ENCODE measurements at regions not wholly inside any gene's neighbourhood (a gene's known extent, or its start where the extent isn't known, plus 50 kb on each side); places are given as distances from the start of the nearest gene placed in this dataset.

DNA sequence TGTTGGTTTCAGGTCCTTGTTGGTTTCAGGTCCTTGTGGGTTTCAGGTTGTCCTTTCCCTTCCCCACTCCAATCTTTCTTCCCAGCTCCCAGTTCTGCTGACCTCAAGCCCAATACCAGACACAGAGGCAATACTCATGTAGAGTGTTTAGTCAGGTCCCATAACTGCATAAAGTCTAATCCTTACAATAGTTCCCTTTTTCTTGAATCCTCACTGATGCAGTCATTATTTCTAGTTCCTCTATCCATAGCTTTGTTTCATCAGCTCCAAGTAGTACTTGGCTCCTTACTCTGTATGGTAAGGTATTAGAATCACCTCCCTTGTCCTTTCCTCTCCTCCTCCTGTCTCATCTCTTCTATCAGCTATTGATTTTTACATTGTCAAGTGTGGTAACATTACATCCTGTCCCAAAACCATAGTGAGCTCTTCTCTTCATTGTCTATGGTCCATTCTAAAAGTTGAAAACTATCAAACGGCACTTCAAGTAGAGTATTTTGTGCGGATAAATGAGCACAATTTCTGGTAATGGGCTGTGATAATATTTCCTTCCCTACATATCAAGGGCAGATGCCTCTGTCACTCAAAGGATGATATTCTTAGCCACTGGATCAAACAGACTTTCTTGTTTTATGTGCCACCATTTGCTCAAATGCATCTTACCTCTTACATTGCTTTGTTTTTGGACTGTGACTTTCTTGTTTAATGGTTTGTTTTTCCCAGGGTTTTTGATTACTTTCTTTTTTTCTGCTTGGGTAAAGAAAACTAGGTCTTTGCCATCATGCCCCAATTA, 57.2 kb upstream of the JDP2 start:
- intact Hi-C loops (cut with DNase I; ENCODE audit: low total_unique reads), result no loop called here
- Histone ChIP-seq H3K4me1 (peaks cover 0 to 4% of the 10 kb centered on the region in 2 donors), H3K4me3 (no peak overlapping the region), H3K27ac (no peak overlapping the region), H3K27me3 (no peaks in the 10 kb centered on the region), H3K36me3 (no peaks in the 10 kb centered on the region), H3K9me3 (no peaks in the 10 kb centered on the region)
- DNase-seq (ENCODE audit: low spot score in 2 of 2), result no peak
- no peak for TF ChIP-seq POLR2AphosphoS5 (IDR thresholded peaks at IDR 0.05)
- TF ChIP-seq POLR2A (IDR thresholded peaks at IDR 0.05), result no peak
- TF ChIP-seq, protein P1, sequence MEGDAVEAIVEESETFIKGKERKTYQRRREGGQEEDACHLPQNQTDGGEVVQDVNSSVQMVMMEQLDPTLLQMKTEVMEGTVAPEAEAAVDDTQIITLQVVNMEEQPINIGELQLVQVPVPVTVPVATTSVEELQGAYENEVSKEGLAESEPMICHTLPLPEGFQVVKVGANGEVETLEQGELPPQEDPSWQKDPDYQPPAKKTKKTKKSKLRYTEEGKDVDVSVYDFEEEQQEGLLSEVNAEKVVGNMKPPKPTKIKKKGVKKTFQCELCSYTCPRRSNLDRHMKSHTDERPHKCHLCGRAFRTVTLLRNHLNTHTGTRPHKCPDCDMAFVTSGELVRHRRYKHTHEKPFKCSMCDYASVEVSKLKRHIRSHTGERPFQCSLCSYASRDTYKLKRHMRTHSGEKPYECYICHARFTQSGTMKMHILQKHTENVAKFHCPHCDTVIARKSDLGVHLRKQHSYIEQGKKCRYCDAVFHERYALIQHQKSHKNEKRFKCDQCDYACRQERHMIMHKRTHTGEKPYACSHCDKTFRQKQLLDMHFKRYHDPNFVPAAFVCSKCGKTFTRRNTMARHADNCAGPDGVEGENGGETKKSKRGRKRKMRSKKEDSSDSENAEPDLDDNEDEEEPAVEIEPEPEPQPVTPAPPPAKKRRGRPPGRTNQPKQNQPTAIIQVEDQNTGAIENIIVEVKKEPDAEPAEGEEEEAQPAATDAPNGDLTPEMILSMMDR (IDR thresholded peaks at IDR 0.05), result no peak

DNA sequence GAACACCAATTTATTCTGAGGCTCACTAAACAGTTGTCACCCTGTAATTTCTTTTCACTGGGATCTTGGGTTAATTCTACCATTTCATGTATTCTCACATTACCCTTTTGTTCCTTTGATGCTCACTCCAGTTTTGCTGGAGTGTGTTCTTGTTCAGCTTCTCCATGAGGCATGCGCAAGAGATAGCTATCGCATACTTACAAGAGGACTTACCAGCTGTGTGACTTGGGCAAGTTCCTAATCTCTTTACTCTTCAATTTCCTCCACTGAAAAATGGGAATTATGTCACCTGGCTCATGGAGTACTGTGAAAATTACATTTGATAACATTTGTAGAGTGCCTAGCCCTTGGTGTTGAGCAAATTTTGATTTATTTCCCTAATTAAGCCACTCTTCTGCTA, 56.5 kb upstream of the JDP2 start:
- H3K4me3 ChIP-seq, result no peak overlapping the region
- H3K9me3 ChIP-seq, result no peaks in the 10 kb centered on the region
- no peaks in the 10 kb centered on the region for H3K27me3 ChIP-seq
- H3K4me1 ChIP-seq, result peaks cover 0 to 4% of the 10 kb centered on the region in 2 donors
- H3K36me3 ChIP-seq, result no peaks in the 10 kb centered on the region
- TF ChIP-seq POLR2AphosphoS5 (IDR thresholded peaks at IDR 0.05) (no peak), POLR2A (IDR thresholded peaks at IDR 0.05) (no peak)
- TF ChIP-seq, protein P1 (IDR thresholded peaks at IDR 0.05), result no peak
- H3K27ac ChIP-seq, result no peak overlapping the region
- intact Hi-C loops (cut with DNase I; ENCODE audit: low total_unique reads), result no loop called here
- no peak for DNase-seq (ENCODE audit: low spot score in 2 of 2)

DNA sequence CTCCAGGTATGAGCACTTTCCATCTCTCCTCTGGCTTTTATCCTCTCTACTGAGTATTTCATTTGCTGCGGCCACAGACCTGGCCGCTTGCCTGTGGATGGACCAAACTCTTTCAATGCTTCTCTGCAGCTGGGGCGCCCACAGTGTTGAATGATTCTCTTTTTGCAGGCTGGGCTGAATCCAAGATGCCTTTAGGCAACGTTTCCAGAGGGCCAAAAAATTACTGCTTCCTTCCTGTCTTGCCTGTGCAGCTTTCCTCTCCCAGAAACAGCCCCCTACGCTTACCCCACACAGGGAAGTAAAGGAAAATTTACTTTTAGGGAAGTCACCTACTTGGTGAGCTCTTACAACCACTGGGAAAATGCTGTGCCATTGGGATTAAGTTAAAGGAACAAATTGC, 55.6 kb upstream of the JDP2 start:
- Histone ChIP-seq H3K27me3 (no peaks in the 10 kb centered on the region), H3K27ac (no peak overlapping the region), H3K4me1 (peaks cover 0 to 4% of the 10 kb centered on the region in 2 donors), H3K36me3 (no peaks in the 10 kb centered on the region), H3K9me3 (no peaks in the 10 kb centered on the region), H3K4me3 (no peak overlapping the region)
- intact Hi-C loops (cut with DNase I; ENCODE audit: low total_unique reads), result no loop called here
- TF ChIP-seq, protein P1 (IDR thresholded peaks at IDR 0.05), result no peak
- TF ChIP-seq POLR2A (IDR thresholded peaks at IDR 0.05) (no peak), POLR2AphosphoS5 (IDR thresholded peaks at IDR 0.05) (no peak)
- no peak for DNase-seq (ENCODE audit: low spot score in 2 of 2)

DNA sequence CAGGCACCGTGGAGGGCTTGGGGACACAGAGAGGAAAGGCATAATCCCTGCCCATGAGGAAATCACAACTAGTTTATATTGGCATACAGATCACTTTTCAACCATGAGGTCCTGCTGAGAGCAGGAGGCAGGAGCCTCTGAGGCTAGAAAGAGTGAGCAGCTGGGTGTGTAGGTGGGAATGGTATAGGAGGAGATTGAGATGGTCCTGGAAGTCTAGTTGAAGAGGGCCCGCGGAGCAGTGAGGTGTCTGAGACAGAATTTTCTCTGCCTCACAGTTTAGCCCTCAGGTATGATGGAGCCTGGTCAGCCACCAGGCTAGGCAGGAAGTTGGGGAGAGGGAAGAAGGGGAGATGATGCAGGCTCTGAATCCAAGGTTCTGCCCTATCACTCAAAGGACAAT, 54.7 kb upstream of the JDP2 start:
- Histone ChIP-seq H3K4me3 (no peak overlapping the region), H3K9me3 (no peaks in the 10 kb centered on the region), H3K36me3 (no peaks in the 10 kb centered on the region), H3K27ac (no peak overlapping the region), H3K27me3 (no peaks in the 10 kb centered on the region), H3K4me1 (peaks cover 0 to 4% of the 10 kb centered on the region in 2 donors)
- no peak for DNase-seq (ENCODE audit: low spot score in 2 of 2)
- intact Hi-C loops (cut with DNase I; ENCODE audit: low total_unique reads), result no loop called here
- no peak for TF ChIP-seq POLR2A (IDR thresholded peaks at IDR 0.05)
- no peak for TF ChIP-seq POLR2AphosphoS5 (IDR thresholded peaks at IDR 0.05)
- TF ChIP-seq, protein P1 (IDR thresholded peaks at IDR 0.05), result no peak

DNA sequence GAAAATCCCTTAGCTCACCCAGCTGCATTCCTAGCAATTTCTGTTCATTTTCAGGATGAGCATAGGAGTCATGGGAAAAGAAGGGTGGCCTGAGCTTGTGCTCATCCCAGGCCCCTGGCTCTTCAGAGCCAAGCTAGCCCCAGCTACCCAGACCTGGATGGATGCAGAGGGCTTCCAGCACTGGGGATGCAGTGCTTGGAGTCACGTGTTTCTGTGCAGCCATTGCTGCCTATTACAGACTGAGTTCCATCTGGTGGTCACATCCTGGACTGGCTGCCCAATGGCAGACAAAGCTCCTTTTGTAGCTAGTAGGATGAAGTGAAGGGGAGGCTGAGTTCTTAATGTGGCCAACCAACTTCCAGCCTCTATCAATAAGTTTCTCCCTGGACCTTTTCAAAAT, 54.2 kb upstream of the JDP2 start:
- TF ChIP-seq, protein P1 (IDR thresholded peaks at IDR 0.05), result no peak
- TF ChIP-seq POLR2A (IDR thresholded peaks at IDR 0.05), result no peak
- TF ChIP-seq POLR2AphosphoS5 (IDR thresholded peaks at IDR 0.05), result no peak
- H3K9me3 ChIP-seq, result no peaks in the 10 kb centered on the region
- peaks cover 0 to 4% of the 10 kb centered on the region in 2 donors for H3K4me1 ChIP-seq
- DNase-seq (ENCODE audit: low spot score in 2 of 2), result no peak
- intact Hi-C loops (cut with DNase I; ENCODE audit: low total_unique reads), result loop anchor here (2.0 kb wide), 1 partner anchor 75 kb away; no protein-coding TSS in a partner anchor
- no peaks in the 10 kb centered on the region for H3K36me3 ChIP-seq
- no peaks in the 10 kb centered on the region for H3K27me3 ChIP-seq
- no peak overlapping the region for H3K4me3 ChIP-seq
- H3K27ac ChIP-seq, result no peak overlapping the region

Measured in breast epithelium (tissue), 4 donors.